PC-3 (cell line): ENCODE measurements at regions not wholly inside any gene's neighbourhood (a gene's known extent, or its start where the extent isn't known, plus 50 kb on each side); places are given as distances from the start of the nearest gene placed in this dataset.

ENCODE experiments used
- ATAC-seq: fragments of 200-7000 bp; cut with Tn5 transposase; 2 replicates; pipeline ENCODE4 v1.9.1; 2020; ENCODE audit warnings: mild to moderate bottlenecking, moderate library complexity
- BruUV-seq: library from RNA; stranded (reverse); fragments of 400-500 nt; replicated peaks from 2 replicates; lab custom pipeline; 2021; lab: Mats Ljungman, UMichigan
- CTCF ChIA-PET: fragments of 300-600 bp; sonication (Branson Sonifier 250); formaldehyde crosslinking; loops from one replicate; lab custom pipeline; 2022; ENCODE audit warnings: antibody characterized with exemption; lab: Charles Lee
- POLR2A ChIA-PET: fragments of 300-600 bp; sonication (Branson Sonifier 250); formaldehyde crosslinking; loops from one replicate; lab custom pipeline; 2022; ENCODE audit warnings: antibody characterized with exemption; ENCODE audit not compliant: unreplicated experiment; lab: Charles Lee
- DNase-seq: peaks from one replicate; pipeline ENCODE4 v3.0.0-alpha.2; 2015
- H2AFZ ChIP-seq: fragments of 300-600 bp; sonication (generic); 2 replicates; pipeline ENCODE4 v1.6.0; 2016; ENCODE audit warnings: antibody characterized with exemption, low read length
- H3F3A ChIP-seq: fragments of 300-600 bp; sonication (generic); one replicate; pipeline ENCODE4 v1.6.0; 2017; ENCODE audit warnings: antibody characterized with exemption, low read length, control low read depth, mild to moderate bottlenecking; ENCODE audit not compliant: unreplicated experiment
- H3K27ac ChIP-seq: fragments of 300-600 bp; sonication (generic); 2 replicates; pipeline ENCODE4 v1.5.1; 2016; ENCODE audit warnings: mild to moderate bottlenecking, low read length
- H3K27me3 ChIP-seq: fragments of 300-600 bp; sonication (generic); 2 replicates; pipeline ENCODE4 v1.6.1; 2016; ENCODE audit warnings: low read length, mixed read lengths
- H3K36me3 ChIP-seq: fragments of 300-600 bp; sonication (generic); 2 replicates; pipeline ENCODE4 v1.6.1; 2016; ENCODE audit warnings: low read depth, mixed run types, low read length, mixed read lengths
- H3K4me1 ChIP-seq: fragments of 300-600 bp; sonication (generic); 2 replicates; pipeline ENCODE4 v1.5.1; 2016; ENCODE audit warnings: low read length; ENCODE audit not compliant: insufficient read depth
- H3K4me2 ChIP-seq: fragments of 300-600 bp; sonication (generic); 2 replicates; pipeline ENCODE4 v1.6.0; 2016; ENCODE audit warnings: low read length
- H3K4me3 ChIP-seq: fragments of 300-600 bp; sonication (generic); 2 replicates; pipeline ENCODE4 v1.5.1; 2016; ENCODE audit warnings: mild to moderate bottlenecking, low read length, mixed read lengths
- H3K79me2 ChIP-seq: fragments of 300-600 bp; sonication (generic); 2 replicates; pipeline ENCODE4 v1.6.1; 2017; ENCODE audit warnings: low read length, mixed read lengths
- H3K9ac ChIP-seq: fragments of 300-600 bp; sonication (generic); 2 replicates; pipeline ENCODE4 v1.6.0; 2016; ENCODE audit warnings: mild to moderate bottlenecking, low read length
- H3K9me2 ChIP-seq: fragments of 300-600 bp; sonication (generic); replicated peaks from 2 replicates; pipeline ENCODE4 v1.6.1; 2016; ENCODE audit warnings: mixed run types, low read length, mixed read lengths
- H3K9me3 ChIP-seq: fragments of 300-600 bp; sonication (generic); 2 replicates; pipeline ENCODE4 v1.6.1; 2016; ENCODE audit warnings: low read length, mixed read lengths
- H4K20me1 ChIP-seq: fragments of 300-600 bp; sonication (generic); 2 replicates; pipeline ENCODE4 v1.6.1; 2016; ENCODE audit warnings: low read length, mixed read lengths
- CTCF ChIP-seq: fragments of 300-600 bp; sonication (generic); conservative IDR thresholded peaks from 2 replicates; pipeline ENCODE4 v1.5.1; 2017; ENCODE audit warnings: antibody characterized with exemption, low read depth, mild to moderate bottlenecking, low read length
- EZH2 ChIP-seq: fragments of 300-600 bp; sonication (generic); IDR thresholded peaks from one replicate; pipeline ENCODE4 v1.6.1; 2017; ENCODE audit warnings: antibody characterized with exemption, mild to moderate bottlenecking, low read length; ENCODE audit not compliant: unreplicated experiment
- EZH2phosphoT487 ChIP-seq: fragments of 300-600 bp; sonication (generic); IDR thresholded peaks from 2 replicates; pipeline ENCODE4 v1.6.1; 2018; ENCODE audit warnings: mild to moderate bottlenecking, antibody characterized with exemption, low read length, borderline replicate concordance
- intact Hi-C: fragments of 100-400 bp; cut with micrococcal nuclease; formaldehyde crosslinking; loops from 2 replicates; pipeline ENCODE4 v1.9.0; 2023

DNA sequence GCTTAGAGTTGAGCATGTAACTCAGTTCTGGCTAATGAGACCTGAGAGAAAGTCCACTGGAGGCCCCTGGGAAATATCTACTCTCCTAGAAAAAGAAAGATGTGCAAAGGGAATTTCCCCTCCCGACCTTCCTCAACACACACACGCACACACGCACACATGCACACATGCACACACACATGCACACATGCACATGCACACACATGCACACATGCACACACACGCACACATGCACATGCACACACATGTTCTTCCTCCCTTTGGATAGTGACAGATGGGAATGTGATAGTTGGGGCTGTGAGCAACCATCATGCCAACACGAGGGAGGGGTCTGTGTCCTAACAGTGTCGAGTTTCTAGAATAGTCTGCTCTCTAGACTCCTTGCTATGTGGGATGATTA lies 148.2 kb upstream of the EGFLAM start:
- Histone ChIP-seq H3K4me3 (no peak overlapping the region), H3K36me3 (no peaks in the 10 kb centered on the region), H3K9me2 (no peaks in the 10 kb centered on the region), H2AFZ (no peak overlapping the region), H3K9ac (no peak overlapping the region), H4K20me1 (no peaks in the 10 kb centered on the region), H3K79me2 (no peaks in the 10 kb centered on the region), H3K27me3 (peaks cover 39% of the 10 kb centered on the region), H3K9me3 (no peaks in the 10 kb centered on the region), H3K27ac (no peak overlapping the region), H3K4me1 (no peaks in the 10 kb centered on the region), H3K4me2 (no peak overlapping the region), H3F3A (no peaks in the 10 kb centered on the region)
- no peak for ATAC-seq
- intact Hi-C loops = no loop called here
- TF ChIP-seq CTCF = no peak
- TF ChIP-seq EZH2phosphoT487 = no peak
- no peak for TF ChIP-seq EZH2
- no TSS peak for BruUV-seq
- ChIA-PET POLR2A (no interaction called here), CTCF (no interaction called here)
- no peak for DNase-seq

GRCh38 chr5:38107096-38107495 lies 151.3 kb upstream of the EGFLAM start:
- ATAC-seq (no peak), DNase-seq (no peak)
- Histone ChIP-seq H3K36me3 (no peaks in the 10 kb centered on the region), H3F3A (no peaks in the 10 kb centered on the region), H3K9ac (no peak overlapping the region), H3K4me1 (no peaks in the 10 kb centered on the region), H3K9me3 (no peaks in the 10 kb centered on the region), H3K9me2 (no peaks in the 10 kb centered on the region), H4K20me1 (no peaks in the 10 kb centered on the region), H3K27ac (no peak overlapping the region), H3K27me3 (peaks cover 16% of the 10 kb centered on the region), H3K4me2 (no peak overlapping the region), H3K79me2 (no peaks in the 10 kb centered on the region), H3K4me3 (no peak overlapping the region), H2AFZ (no peak overlapping the region)
- ChIA-PET POLR2A (no interaction called here), CTCF (no interaction called here)
- no peak for TF ChIP-seq EZH2phosphoT487
- no peak for TF ChIP-seq EZH2
- no peak for TF ChIP-seq CTCF
- no TSS peak for BruUV-seq
- intact Hi-C loops = no loop called here

DNA sequence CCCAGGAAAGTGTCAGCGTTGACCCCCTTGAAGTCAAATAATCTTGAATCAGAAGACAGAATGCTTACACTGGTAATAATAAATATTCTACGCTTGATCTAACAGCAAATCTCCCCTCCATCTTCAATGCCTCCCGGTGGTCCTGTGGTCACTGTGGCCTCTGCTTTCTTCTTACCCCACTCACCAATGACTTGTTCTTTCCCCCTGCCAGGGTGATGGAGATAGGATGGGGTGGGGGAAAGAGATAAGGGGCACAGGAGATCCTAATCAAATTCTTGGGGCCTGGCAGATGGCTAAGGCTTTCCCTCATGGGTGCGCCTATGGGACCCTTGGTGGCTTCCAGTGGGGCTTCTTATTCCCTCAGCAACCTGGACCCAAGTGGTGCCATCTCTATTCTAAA lies 152.6 kb upstream of the EGFLAM start:
- no peaks in the 10 kb centered on the region for H3F3A ChIP-seq
- no peaks in the 10 kb centered on the region for H3K9me3 ChIP-seq
- TF ChIP-seq CTCF = no peak
- TF ChIP-seq EZH2 = no peak
- no peak for TF ChIP-seq EZH2phosphoT487
- H3K4me2 ChIP-seq = no peak overlapping the region
- no peak overlapping the region for H3K27ac ChIP-seq
- DNase-seq (no peak), ATAC-seq (no peak)
- H3K4me1 ChIP-seq = no peaks in the 10 kb centered on the region
- intact Hi-C loops = no loop called here
- no peaks in the 10 kb centered on the region for H3K9me2 ChIP-seq
- ChIA-PET POLR2A (no interaction called here), CTCF (no interaction called here)
- BruUV-seq = no TSS peak
- H4K20me1 ChIP-seq = no peaks in the 10 kb centered on the region
- H3K4me3 ChIP-seq = no peak overlapping the region
- peaks cover 12% of the 10 kb centered on the region; the same call in 1 of the 2 replicates for H3K27me3 ChIP-seq
- H3K79me2 ChIP-seq = no peaks in the 10 kb centered on the region
- no peaks in the 10 kb centered on the region for H3K36me3 ChIP-seq
- no peak overlapping the region for H2AFZ ChIP-seq
- H3K9ac ChIP-seq = no peak overlapping the region
